GM12873 (cell line): ENCODE measurements at regions not wholly inside any gene's neighbourhood (a gene's known extent, or its start where the extent isn't known, plus 50 kb on each side); places are given as distances from the start of the nearest gene placed in this dataset.

Experiments
- TF ChIP-seq, protein P1 (sequence below): IDR thresholded peaks from 2 replicates; pipeline ENCODE4 v1.5.1; 2012; ENCODE audit warnings: low read depth, mild to moderate bottlenecking, moderate library complexity, low read length, control low read depth; ENCODE audit not compliant: insufficient read depth; ENCODE audit errors: missing control alignments

DNA sequence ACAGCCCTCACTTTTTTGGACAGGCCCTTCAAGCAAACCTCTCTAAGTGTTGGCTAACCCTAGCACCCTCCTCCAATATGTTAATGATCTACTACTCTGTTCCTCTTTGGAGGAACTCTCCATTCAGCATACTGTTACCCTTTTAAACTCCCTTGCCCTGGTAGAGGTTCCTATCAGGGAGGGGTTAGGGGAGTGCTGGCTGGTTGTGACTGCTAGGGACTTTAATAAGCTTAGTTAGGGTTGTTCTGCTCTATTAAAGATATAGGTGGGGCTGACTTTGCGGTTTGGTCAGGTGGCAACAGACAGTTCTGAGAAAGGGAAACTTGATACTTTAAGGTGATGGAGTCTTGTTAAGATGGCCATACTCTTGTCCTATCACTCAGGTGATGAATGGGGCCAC lies 301.5 kb upstream of the FBXO33 start:
- TF ChIP-seq, protein P1, sequence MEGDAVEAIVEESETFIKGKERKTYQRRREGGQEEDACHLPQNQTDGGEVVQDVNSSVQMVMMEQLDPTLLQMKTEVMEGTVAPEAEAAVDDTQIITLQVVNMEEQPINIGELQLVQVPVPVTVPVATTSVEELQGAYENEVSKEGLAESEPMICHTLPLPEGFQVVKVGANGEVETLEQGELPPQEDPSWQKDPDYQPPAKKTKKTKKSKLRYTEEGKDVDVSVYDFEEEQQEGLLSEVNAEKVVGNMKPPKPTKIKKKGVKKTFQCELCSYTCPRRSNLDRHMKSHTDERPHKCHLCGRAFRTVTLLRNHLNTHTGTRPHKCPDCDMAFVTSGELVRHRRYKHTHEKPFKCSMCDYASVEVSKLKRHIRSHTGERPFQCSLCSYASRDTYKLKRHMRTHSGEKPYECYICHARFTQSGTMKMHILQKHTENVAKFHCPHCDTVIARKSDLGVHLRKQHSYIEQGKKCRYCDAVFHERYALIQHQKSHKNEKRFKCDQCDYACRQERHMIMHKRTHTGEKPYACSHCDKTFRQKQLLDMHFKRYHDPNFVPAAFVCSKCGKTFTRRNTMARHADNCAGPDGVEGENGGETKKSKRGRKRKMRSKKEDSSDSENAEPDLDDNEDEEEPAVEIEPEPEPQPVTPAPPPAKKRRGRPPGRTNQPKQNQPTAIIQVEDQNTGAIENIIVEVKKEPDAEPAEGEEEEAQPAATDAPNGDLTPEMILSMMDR = no peak

DNA sequence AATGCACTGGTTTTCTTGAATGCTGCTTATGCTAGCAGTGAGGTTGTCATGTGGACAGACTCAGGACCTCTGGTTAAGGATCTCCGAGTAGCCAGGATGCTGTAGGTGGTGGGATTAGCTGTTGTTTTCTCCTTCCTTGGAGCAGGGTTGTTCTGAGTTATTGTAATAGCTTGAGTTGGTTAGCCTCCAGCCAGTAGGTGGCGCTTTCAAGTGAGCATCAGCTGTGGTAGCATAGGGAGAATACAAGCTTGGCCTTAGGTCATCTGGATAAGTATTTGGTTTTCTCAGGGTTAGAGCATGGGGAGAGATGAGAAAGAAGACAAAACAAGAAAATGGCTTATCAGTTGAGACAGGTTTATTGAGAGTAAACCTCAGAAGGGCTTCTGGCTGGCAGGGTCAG lies 299.7 kb upstream of the FBXO33 start:
- TF ChIP-seq, protein P1 = peak; percentile 73

DNA sequence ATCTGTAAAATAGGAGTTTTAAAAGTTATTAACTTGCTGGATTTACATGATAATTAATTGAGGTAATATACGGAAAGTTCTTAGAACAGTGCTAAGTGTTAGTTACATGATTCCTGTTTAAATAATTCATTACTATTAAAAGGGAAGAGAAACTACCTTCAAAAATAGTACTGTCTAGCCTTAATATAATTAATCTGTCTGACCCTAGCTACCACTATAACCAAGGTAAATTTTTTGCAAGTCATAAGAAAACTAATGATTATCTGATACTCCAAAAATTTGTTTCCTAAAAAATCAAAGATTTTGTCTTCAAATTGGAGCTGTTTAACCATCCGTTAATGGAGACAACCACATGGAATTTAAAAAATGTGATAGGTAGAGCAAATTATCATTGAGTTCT lies 294.3 kb upstream of the FBXO33 start:
- TF ChIP-seq, protein P1 = no peak

DNA sequence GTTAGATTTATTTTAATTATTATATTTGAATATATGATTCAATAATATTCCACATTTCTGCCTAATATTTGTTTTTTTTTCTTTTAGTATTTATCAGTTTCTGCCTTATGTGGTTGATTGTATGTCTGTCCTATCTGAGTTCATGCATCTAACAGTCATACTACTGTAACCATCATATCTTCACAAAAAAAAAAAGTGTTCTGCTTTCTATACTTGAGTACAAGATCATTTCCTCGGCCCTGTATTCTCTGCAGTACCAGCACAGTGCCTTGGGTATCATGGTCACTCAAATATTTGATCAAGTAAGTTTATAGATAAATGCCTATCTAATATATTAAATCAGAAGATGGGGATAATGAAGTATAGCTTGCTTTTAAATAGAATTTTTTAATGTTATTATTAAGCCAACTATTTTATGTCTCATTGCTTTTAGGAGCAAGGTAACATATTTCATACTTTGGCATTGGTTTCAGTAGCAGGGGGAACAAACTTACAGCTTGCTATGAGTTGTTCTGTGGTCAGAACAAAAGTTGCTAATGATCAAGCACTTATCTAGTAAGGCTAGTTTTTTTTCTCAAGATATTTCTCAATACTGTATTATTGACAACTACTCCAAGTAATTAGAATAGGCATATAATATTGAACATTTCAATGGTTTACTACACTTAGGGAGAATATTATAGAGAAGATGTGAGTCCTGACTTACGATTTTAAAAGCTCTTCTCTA lies 290.5 kb upstream of the FBXO33 start:
- TF ChIP-seq, protein P1 = no peak

DNA sequence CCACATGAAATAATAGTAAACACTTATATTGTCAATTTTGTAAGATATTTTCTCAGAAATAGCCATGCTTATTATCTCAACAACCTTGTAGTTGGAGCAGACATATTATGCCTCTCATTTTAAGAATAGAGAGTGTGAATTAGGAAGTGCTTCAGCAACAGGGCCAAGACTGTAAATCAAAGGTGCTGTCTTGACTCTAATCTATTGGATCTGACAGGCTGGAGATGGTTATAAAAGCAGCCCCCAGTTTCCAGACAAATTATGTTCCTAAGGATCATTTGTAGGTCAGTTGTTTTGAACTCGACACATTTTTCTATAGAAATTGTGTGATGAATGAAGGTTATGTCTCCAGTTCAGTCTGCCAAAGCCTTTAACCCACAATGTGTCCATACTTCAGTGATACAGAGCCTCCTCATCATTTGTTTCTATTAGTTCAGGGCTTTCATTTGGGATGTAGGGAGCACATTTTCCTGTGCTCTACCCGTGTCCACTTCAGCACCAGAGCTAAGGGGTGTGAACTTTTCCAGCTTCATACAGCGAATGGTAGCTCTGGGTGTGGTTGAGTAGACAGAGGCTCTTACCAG lies 284.8 kb upstream of the FBXO33 start:
- TF ChIP-seq, protein P1 = no peak

DNA sequence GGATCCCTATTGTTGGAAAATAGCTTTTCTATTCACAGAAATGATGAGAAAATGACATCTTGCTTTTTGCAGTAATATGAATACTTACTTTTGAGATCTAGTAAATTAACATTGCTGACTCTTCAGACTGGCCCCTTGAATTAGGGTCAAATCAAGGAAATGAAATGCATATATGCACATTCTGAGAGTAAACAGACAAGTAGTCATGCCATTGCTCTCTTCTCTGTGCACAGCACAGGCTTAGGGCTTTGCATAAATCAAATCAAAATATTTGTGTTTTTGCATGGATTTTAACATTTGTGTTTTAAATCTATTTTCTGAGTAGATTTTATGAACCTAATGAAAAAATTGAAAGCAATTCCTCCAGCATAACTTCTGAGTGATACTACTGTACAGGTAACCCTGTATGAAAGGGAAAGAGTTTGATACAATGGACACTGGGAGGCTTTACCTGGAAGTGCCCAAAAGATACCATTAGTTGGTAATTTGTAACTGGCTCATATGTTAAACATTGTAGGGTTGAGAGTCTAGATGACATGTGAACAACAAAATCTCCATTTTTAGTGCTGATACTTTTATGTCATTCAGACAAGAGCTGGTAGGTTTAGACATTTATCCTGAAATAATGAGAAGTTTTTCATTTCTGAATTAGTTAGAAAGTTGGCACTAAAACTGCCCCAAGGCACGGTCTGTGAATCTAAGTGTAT lies 280.2 kb upstream of the FBXO33 start:
- TF ChIP-seq, protein P1 = no peak

DNA sequence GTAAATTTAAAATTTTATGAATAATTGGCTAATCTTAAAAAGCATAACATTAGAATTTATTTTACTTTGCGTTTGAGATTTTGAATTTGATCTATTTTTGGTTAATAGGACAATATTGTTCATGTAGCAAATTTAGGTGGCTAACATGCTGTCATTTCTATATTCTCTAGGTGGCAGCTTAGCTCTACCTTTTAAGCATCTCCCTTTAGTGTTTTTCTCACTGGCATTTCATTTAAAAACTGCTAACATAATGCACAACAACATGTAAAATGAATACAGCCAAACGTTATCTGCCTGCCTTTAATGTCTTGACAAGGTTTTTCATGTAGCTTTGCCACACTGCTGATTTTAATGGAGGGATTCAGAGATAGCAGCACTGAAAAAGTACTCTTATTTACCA lies 272.4 kb upstream of the FBXO33 start:
- TF ChIP-seq, protein P1 = no peak
